ENCODE measurements at regions not wholly inside any gene's neighbourhood (a gene's known extent, or its start where the extent isn't known, plus 50 kb on each side); places are given as distances from the start of the nearest gene placed in this dataset.

DNA sequence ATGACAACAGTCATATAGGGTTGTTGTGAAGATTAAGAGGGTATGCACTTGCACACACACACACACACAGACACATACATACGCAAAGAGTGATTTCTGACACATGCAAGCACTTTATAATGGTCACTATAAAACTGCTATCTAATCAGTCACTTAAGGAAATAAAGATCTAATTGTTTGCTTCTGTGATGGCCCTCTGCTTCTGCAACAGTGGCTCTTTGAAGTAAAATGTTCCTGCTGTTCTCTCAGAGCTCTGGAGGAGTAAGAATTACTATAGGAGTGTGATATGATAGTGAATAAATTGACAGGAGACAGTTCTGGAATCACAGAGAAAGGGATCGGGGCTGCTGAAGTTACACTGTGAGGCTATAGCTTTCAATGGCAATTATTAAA is 494.5 kb upstream of the B3GALT2 start:
- H3K4me3 Mint-ChIP-seq: no peak overlapping the region
- Histone ChIP-seq H3K9ac (ENCODE audit: extremely low read depth, low read length, poor library complexity, severe bottlenecking) (no peak overlapping the region), H3K27me3 (ENCODE audit: control insufficient read depth, insufficient read depth, low read length, poor library complexity, severe bottlenecking) (no peaks in the 10 kb centered on the region), H3K4me1 (ENCODE audit: control insufficient read depth, insufficient read depth, low read length) (no peaks in the 10 kb centered on the region), H3K4me3 (ENCODE audit: low read length) (no peak overlapping the region), H3K36me3 (ENCODE audit: control insufficient read depth, insufficient read depth, low read length) (no peaks in the 10 kb centered on the region), H3K27ac (ENCODE audit: low read depth, low read length) (no peak overlapping the region), H3K9me3 (ENCODE audit: control insufficient read depth, low read length) (no peaks in the 10 kb centered on the region)
- peaks cover 8% of the 10 kb centered on the region for H3K4me1 Mint-ChIP-seq
- WGBS, 2 experiments (ENCODE audit: insufficient coverage in 1 of 2, insufficient read length in 1 of 2): 63% methylated on average over 2 of the region's 2 CpGs; no CpG with 5 or more reads in 1 of the 2 experiments
- H3K36me3 Mint-ChIP-seq (ENCODE audit: low read depth): no peaks in the 10 kb centered on the region
- TF ChIP-seq, protein P1, sequence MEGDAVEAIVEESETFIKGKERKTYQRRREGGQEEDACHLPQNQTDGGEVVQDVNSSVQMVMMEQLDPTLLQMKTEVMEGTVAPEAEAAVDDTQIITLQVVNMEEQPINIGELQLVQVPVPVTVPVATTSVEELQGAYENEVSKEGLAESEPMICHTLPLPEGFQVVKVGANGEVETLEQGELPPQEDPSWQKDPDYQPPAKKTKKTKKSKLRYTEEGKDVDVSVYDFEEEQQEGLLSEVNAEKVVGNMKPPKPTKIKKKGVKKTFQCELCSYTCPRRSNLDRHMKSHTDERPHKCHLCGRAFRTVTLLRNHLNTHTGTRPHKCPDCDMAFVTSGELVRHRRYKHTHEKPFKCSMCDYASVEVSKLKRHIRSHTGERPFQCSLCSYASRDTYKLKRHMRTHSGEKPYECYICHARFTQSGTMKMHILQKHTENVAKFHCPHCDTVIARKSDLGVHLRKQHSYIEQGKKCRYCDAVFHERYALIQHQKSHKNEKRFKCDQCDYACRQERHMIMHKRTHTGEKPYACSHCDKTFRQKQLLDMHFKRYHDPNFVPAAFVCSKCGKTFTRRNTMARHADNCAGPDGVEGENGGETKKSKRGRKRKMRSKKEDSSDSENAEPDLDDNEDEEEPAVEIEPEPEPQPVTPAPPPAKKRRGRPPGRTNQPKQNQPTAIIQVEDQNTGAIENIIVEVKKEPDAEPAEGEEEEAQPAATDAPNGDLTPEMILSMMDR (conservative IDR thresholded peaks at IDR 0.05): no peak
- H3K27ac Mint-ChIP-seq: no peak overlapping the region
- no peak for DNase-seq
- no peaks in the 10 kb centered on the region for H3K9me3 Mint-ChIP-seq
- no peaks in the 10 kb centered on the region for H3K27me3 Mint-ChIP-seq (ENCODE audit: insufficient read depth)

DNA sequence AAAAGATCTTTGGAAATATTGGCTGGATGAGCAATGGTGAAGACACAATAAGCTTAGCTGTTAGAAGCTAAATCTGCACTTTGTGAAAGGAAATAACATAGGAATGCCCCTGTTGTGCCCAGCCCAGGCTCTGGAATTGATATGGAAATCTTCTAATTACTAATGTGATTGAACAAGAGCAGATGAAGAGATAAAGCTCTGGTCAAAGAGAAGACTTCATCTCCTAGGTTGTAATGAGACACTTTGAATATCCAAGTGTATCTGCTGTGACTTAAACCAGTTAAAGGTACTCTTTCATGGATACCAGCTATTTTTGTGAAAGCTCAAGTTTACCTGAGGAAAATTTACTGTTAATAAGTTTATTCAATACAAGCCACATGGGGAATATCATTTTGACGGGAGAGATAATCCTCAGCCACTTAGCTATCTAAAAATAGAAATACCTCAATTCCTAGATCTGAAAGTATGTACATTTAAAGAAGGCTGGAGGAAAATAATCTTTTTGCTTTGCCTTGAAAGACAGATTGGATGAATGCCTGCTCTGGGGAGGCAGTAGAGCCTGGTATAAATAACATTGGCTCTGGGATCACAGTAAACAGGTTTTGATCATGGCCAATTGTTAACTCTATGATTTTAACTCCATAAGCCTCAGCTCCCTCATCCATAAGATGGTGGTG is 494.0 kb upstream of the B3GALT2 start:
- Histone ChIP-seq H3K27me3 (ENCODE audit: control insufficient read depth, insufficient read depth, low read length, poor library complexity, severe bottlenecking) (no peaks in the 10 kb centered on the region), H3K9ac (ENCODE audit: extremely low read depth, low read length, poor library complexity, severe bottlenecking) (no peak overlapping the region), H3K27ac (ENCODE audit: low read depth, low read length) (no peak overlapping the region), H3K4me3 (ENCODE audit: low read length) (no peak overlapping the region), H3K9me3 (ENCODE audit: control insufficient read depth, low read length) (no peaks in the 10 kb centered on the region), H3K4me1 (ENCODE audit: control insufficient read depth, insufficient read depth, low read length) (no peaks in the 10 kb centered on the region), H3K36me3 (ENCODE audit: control insufficient read depth, insufficient read depth, low read length) (no peaks in the 10 kb centered on the region)
- no peaks in the 10 kb centered on the region for H3K27me3 Mint-ChIP-seq (ENCODE audit: insufficient read depth)
- H3K4me1 Mint-ChIP-seq: peaks cover 8% of the 10 kb centered on the region
- no peak for DNase-seq
- H3K36me3 Mint-ChIP-seq (ENCODE audit: low read depth): no peaks in the 10 kb centered on the region
- no peaks in the 10 kb centered on the region for H3K9me3 Mint-ChIP-seq
- TF ChIP-seq, protein P1 (conservative IDR thresholded peaks at IDR 0.05): no peak
- no peak overlapping the region for H3K27ac Mint-ChIP-seq
- H3K4me3 Mint-ChIP-seq: no peak overlapping the region
- WGBS, 2 experiments (ENCODE audit: insufficient coverage in 1 of 2, insufficient read length in 1 of 2): 67% methylated on average over 1 of the region's 1 CpG; no CpG with 5 or more reads in 1 of the 2 experiments

DNA sequence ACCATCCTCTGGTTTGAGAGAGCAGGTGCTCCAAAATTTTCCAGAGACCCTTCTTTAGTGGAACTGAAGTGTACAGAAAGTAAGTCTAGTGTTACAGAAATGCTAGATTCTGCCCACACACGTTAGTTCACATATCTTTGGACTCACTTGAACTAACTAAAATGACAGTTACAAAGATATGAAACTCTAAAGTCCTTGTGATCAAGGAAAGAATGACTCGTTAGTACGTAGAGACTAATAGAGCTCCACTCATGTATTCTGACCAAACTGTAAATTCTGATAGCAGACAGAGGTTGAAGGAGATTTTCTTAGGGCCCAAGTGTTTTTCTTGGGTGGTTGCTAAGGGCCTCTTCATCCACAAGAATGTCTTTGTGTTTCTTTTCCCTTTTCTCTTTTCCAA is 491.5 kb upstream of the B3GALT2 start:
- Histone ChIP-seq H3K27me3 (ENCODE audit: control insufficient read depth, insufficient read depth, low read length, poor library complexity, severe bottlenecking) (no peaks in the 10 kb centered on the region), H3K27ac (ENCODE audit: low read depth, low read length) (no peak overlapping the region), H3K4me1 (ENCODE audit: control insufficient read depth, insufficient read depth, low read length) (no peaks in the 10 kb centered on the region), H3K4me3 (ENCODE audit: low read length) (no peak overlapping the region), H3K9me3 (ENCODE audit: control insufficient read depth, low read length) (no peaks in the 10 kb centered on the region), H3K36me3 (ENCODE audit: control insufficient read depth, insufficient read depth, low read length) (no peaks in the 10 kb centered on the region), H3K9ac (ENCODE audit: extremely low read depth, low read length, poor library complexity, severe bottlenecking) (no peak overlapping the region)
- TF ChIP-seq, protein P1 (conservative IDR thresholded peaks at IDR 0.05): no peak
- no peaks in the 10 kb centered on the region for H3K9me3 Mint-ChIP-seq
- no peak overlapping the region for H3K27ac Mint-ChIP-seq
- no peaks in the 10 kb centered on the region for H3K36me3 Mint-ChIP-seq (ENCODE audit: low read depth)
- WGBS, 2 experiments (ENCODE audit: insufficient coverage in 1 of 2, insufficient read length in 1 of 2): 97 to 100% methylated on average over 1 to 3 of the region's 3 CpGs
- no peak overlapping the region for H3K4me3 Mint-ChIP-seq
- DNase-seq: no peak
- no peaks in the 10 kb centered on the region for H3K27me3 Mint-ChIP-seq (ENCODE audit: insufficient read depth)
- H3K4me1 Mint-ChIP-seq: peaks cover 8% of the 10 kb centered on the region
